NCI-H226 (cell line): ENCODE measurements at regions not wholly inside any gene's neighbourhood (a gene's known extent, or its start where the extent isn't known, plus 50 kb on each side); places are given as distances from the start of the nearest gene placed in this dataset.
"Not testable (repeated sequence)": the region's sequence is repeated elsewhere in the genome, so short reads cannot be mapped to it uniquely, and the experiment has no call there.

ENCODE experiments used
- DNase-seq: peaks from one replicate; pipeline ENCODE4 v3.0.0-alpha.2; 2015

DNA sequence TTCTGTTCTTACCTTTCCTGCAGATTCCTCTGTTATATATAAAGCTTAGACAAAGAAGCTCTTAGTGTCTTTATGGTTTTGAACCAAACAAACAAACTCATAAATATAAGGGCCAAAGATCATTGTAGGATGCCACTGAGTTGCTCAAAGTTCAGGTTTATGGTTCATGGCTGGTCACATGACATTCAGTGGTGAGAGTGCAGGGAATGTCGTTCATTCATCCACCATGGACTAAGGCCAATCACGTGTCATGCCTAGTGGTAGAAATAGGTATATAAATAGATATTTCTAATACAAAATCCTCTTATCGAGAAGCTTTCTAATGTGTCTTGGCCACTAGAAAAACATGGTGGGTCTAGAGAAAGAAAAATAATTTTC, 119.4 kb downstream of the GATA3 start:
- no peak for DNase-seq

- DNase-seq: no peak
Observed at GRCh38 chr10:8174762-8175161, 120.3 kb downstream of the GATA3 start.

DNA sequence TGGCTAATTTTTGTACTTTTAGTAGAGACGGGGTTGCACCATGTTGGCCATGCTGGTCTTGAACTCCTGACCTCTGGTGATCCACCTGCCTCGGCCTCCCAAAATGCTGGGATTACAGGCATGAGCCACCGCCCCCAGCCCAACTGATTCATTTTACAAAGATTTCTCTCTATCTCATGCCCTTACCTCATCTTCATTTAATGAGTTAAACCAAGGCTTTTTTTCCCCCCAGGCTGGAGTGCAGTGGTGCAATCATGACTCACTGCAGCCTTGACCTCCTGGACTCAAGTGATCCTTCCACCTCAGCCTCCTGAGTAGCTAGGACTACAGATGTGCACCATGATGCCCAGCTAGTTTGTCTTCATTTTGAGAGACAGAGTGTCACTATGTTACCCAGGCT, 123.0 kb downstream of the GATA3 start:
- peak; percentile 60 for DNase-seq

DNA sequence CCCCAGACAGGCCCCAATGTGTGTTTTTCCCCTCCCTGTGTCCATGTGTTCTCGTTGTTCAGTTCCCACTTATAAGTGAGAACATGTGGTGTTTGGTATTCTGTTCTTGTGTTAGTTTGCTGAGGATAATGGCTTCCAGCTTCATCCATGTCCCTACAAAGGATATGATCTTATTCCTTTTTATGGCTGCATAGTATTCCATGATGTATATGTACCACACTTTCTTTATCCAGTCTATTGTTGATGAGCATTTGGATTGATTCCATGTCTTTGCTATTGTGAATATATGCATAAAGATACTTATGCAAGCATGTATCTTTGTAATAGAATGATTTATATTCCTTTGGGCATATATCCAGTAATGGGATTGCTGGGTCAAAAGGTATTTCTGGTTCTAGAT, 125.3 kb downstream of the GATA3 start:
- DNase-seq: not testable (repeated sequence)

GRCh38 chr10:8180360-8181109, 126.0 kb downstream of the GATA3 start:
- DNase-seq: no peak

DNA sequence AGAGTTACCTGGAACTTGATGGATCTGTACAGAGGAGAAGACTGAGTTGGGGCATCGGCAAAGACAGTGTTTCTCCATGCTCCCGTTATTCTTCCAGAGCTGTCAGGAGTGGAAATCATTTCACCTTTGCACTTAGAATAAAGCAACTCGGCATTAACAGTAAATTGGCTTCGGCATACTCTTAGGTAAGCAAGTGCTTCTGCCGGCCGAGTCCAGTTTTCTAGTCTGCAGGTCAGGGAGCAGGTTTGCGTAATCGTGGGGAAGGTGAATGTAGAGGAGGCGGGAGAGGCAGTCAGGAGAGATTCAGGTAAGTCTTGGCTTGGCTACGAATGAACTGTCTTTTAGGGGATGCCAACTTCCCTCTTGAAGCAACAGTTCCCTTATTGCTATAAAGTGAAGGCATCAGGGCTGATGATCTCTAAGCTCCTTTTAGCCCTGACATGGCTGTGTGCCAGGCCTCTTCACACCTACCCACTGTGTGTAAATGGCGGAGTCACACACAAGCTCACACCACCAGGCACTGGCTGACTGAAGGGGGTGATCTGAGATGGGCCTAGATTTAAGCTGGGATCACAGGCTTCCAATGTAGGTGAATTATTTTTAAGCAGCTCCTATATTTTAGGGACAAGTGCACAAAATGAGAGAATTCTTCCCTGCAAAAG, 127.1 kb downstream of the GATA3 start:
- no peak for DNase-seq

DNA sequence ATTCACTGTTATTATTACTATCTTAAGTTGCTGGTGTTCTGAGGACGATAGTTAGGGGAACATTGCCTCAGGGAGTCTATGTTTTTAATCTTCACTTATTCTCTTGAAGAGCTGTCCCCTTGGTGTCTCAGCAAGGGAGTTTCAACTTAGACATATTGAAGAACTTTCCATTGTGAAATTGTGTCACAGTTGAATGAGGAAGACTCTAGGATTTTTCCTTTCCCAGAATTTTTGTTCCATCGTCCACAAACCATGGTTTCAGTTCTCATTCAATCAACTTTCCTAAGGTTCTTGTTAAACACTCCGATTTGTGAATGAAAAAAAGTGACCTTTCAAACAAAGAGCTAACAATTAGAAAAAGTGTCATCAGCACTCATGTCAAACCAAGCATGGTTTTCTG, 128.3 kb downstream of the GATA3 start:
- DNase-seq: no peak

- DNase-seq: peak; percentile 85
Observed at GRCh38 chr10:8183241-8183704, 128.8 kb downstream of the GATA3 start.

GRCh38 chr10:8187171-8187666, 132.7 kb downstream of the GATA3 start:
- peak; percentile 54 for DNase-seq

DNA sequence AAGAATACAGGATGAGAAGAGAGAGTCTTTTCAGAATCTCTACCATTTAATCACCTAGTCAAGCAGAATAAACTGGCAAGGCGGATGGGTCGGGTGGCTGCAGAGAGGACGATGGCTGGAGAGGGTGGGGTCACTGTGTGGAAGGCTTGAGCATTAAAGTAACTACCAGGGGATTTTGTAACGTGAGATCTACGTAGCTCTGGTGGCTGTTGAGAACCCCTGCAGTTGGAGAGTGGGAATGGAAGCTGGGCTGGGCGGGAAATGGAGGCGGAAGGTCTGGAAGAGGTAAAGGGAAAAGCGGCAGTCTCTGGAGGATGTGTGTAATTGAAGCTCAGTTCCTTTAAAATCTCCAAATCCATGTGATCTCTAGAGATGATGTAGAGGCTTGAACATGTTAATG, 135.0 kb downstream of the GATA3 start:
- no peak for DNase-seq

DNA sequence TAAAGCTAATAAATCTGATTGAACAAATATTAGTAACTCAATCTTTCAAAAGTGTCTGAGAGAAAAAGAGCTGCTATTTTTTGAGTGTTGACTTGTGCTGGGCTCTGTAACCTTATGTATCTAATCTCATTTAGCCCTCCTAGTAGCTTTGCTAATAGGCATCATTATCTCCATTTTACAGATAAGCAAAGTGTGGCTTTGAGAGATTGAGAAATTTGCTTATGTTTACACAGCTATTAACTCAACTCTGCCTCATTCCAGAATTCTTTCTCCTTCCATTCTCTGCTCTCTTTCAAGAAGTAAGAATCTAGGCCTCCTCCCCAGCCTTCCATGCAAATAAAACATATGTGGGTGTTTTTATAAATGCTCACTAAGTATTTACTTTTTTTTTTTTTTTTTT, 137.8 kb downstream of the GATA3 start:
- no peak for DNase-seq

GRCh38 chr10:8193546-8193945, 139.1 kb downstream of the GATA3 start:
- peak; percentile 36 for DNase-seq

GRCh38 chr10:8194050-8194449, 139.6 kb downstream of the GATA3 start:
- no peak for DNase-seq

- no peak for DNase-seq
Observed at GRCh38 chr10:8206882-8207281, 152.4 kb downstream of the GATA3 start.

DNA sequence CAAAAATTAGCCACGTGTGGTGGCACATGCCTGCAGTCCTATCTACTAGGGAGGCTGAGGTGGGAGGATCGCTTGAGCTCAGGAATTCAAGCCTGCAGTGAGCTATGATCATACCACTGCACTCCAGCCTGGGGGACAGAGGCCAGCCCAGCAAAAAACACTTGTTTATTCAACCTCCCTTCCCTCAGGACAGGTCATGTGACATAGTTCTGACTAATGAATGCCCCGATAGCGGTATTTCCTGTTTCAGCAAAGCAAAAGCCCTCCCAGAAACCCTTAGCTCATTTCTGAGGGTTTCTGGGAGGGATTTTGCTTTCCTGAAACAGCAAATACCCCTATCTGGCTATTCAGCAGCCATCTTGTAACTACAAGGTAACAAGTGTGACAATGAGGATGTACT, 157.1 kb downstream of the GATA3 start:
- DNase-seq: peak; percentile 28

DNA sequence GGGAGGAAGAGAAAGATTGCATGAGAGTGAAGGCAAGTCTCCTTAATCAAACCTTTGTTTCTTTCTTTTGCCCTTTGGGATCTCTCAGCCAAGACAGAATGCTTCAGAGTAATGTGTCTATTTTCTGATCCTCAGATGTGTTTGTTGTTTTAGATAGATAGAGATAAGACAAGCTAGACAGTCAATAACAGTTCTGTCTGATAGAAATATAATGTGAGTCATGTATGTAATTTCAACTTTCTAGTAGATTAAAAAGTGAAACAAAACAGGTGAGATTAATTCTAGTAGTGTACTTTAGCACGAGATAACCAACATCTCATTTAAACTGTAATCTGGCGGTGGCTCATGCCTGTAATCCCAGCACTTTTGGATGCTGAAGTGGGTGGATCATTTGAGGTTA, 159.2 kb downstream of the GATA3 start:
- no peak for DNase-seq

GRCh38 chr10:8214587-8214986, 160.1 kb downstream of the GATA3 start:
- DNase-seq: no peak

- DNase-seq: no peak
Observed at GRCh38 chr10:8216893-8217292, 162.4 kb downstream of the GATA3 start.

DNA sequence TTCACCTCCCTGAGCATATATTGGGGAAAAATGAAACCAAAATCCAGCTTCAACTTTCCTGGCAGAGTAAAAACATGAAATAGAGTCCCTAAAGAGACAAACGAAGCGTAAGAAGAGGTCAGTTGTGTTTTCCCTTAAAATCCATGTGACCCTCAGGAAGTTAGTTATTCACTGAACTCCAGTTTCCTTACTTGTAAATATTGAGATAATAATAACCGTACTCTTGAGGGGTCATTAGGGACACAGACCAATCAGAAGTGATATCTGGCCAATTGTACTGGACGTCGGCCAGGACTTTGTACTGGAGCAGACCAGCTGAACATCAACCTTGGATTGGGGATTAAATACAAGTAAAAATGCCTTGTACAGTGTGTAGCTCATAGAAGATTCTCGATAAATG, 167.0 kb downstream of the GATA3 start:
- DNase-seq: no peak

DNA sequence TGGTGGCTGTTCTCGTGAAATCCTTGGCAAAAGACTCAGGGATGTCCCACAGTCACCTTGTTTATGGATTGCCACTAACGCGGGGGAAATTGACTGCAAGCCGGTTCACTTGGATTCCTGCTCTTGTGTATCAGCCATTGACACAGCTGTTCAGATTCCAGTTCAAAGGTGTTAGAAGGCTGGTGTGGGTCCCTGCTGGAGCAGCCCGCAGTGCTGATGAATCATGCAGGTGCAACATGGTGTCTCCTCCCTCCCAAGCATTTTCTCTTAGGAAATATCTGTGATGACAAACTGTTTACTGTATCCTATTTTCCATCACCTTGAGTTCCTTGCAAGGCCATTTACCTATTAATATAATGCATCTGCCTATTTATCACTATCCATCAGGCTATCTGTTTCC, 170.1 kb downstream of the GATA3 start:
- DNase-seq: no peak

DNA sequence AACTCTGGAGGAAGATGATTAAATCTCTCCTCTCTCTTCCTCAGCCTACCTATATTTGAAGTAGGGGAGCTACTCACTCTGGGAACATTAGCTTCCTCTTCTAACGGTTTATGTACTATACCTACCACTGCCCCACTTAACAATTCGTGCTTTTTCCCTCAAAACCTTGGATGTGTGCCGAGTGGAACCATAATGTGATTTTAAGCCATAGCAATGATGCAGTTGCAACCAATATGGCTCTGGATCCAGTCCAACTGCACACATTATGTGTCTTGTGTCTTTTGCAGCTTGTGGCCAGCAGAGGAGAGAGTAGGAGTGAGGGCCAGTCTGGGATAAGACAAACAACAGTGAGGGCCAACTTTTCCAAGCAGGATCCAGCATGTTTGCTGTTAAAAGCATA, 170.7 kb downstream of the GATA3 start:
- DNase-seq: no peak

- no peak for DNase-seq
Observed at GRCh38 chr10:8227246-8227645, 172.8 kb downstream of the GATA3 start.

DNA sequence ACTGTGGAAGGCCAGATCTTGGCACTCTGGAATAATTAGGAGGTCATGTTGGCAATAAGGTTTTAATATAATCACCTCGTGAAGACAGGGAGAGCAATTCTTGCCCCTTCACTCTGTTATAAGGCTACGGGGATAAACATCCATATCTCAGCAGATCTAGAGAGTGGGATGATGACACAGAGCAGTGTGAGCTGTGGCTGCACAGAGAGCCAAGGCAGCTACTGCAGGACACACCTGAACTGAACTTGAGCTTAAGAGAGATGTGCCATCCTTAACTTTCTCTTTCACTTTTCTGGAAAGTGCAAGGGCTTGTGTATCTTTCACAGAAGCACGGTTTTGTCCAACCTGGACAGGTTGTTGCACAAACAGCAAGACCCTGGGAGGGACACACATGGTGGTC, 174.7 kb downstream of the GATA3 start:
- no peak for DNase-seq

- no peak for DNase-seq
Observed at GRCh38 chr10:8230902-8231301, 176.4 kb downstream of the GATA3 start.

DNA sequence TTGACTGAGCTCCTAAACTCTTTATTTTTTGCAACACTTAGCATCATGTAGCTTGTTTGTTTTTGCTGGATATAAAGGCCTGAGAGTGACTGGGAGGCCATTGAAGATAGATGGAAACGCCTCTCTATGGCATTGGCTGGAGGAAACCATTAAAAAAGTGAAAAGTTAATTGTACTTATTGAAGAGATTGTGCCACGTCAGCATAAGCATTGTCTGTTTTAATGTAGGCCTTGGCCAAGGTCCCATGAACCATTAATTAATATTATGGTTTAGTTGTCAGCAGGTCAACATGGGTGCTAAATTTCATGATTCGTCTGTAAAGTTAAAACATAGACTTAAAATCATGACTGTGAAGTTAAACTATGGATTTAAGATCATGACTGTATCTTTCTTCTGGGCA, 178.6 kb downstream of the GATA3 start:
- no peak for DNase-seq
